GM13976 (cell line): ENCODE measurements at regions not wholly inside any gene's neighbourhood (a gene's known extent, or its start where the extent isn't known, plus 50 kb on each side); places are given as distances from the start of the nearest gene placed in this dataset.

Experiments used
- DNase-seq: peaks from one replicate; pipeline ENCODE4 v3.0.0; 2012; ENCODE audit warnings: low spot score
- in situ Hi-C: fragments of 300-500 bp; cut with MboI; formaldehyde crosslinking; loops from one replicate; pipeline ENCODE4 v1.12.0; 2022; ENCODE audit warnings: low sequenced_read_pairs, mixed read lengths, inconsistent platforms; ENCODE audit not compliant: unreplicated experiment
- TF ChIP-seq, protein P1 (sequence below): IDR thresholded peaks from 2 replicates; pipeline ENCODE4 v1.5.1; 2012; ENCODE audit warnings: borderline replicate concordance, mild to moderate bottlenecking; ENCODE audit not compliant: insufficient read depth; ENCODE audit errors: extremely low read depth, missing control alignments, control extremely low read depth

- TF ChIP-seq, protein P1, sequence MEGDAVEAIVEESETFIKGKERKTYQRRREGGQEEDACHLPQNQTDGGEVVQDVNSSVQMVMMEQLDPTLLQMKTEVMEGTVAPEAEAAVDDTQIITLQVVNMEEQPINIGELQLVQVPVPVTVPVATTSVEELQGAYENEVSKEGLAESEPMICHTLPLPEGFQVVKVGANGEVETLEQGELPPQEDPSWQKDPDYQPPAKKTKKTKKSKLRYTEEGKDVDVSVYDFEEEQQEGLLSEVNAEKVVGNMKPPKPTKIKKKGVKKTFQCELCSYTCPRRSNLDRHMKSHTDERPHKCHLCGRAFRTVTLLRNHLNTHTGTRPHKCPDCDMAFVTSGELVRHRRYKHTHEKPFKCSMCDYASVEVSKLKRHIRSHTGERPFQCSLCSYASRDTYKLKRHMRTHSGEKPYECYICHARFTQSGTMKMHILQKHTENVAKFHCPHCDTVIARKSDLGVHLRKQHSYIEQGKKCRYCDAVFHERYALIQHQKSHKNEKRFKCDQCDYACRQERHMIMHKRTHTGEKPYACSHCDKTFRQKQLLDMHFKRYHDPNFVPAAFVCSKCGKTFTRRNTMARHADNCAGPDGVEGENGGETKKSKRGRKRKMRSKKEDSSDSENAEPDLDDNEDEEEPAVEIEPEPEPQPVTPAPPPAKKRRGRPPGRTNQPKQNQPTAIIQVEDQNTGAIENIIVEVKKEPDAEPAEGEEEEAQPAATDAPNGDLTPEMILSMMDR = no peak
- in situ Hi-C loops = no loop called here
- no peak for DNase-seq
These were observed 166.5 kb upstream of the STS start for GRCh38 chrX:6980981-6981380.

DNA sequence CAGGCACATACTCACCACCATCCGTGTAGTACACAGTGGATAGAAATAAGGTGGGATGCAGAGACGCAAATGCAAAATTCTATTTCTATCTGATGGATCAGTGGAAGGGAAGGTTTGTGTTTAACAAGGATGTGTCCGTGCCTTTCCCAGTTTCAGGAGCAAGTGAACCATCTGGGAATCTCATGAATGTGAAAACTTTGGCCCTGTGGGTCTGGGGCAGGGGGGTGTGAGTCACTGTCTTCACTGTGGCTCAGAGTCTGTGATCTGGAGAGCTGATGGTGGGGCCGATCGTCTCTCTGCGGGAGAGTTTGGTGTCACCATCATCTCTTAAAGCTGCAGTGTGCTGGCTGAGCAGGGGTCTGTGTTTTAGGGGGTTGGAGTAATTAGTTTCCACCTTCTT is 179.3 kb upstream of the STS start:
- in situ Hi-C loops = no loop called here
- TF ChIP-seq, protein P1 = no peak
- no peak for DNase-seq

DNA sequence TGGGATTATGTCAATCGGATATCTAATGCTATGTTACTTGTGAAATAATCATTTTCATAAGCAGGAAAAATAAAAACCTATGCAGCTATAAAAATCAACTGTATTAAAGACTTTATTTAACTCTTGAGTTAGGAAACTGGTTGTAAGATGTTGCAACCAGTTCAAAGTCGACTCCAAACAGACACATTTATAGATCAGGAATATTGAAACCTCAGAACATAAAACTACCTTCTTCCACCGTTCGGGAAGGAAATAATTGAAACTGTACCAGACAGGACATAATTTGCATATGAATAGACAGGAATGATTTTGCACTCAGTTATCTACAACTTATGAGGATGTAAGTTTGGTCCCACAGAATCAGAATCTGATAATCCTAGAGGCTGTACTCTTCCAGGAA is 181.8 kb upstream of the STS start:
- in situ Hi-C loops = no loop called here
- TF ChIP-seq, protein P1 = no peak
- no peak for DNase-seq

DNA sequence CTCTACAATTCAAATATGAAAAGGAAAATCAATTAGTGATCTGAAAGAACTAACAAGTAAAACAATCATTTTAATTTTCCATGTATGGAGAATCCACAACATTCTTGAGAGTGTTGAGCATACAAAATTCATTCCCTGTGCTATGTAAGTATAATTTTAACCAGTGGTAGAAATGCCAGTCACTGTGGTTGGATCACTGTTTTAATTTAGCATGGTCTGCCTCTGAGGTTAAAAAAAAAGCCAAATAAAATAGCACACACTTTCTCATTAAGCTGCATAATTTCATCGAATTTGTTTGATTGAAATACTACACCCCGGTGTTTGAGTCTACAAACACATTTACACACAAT is 185.5 kb upstream of the STS start:
- no peak for DNase-seq
- in situ Hi-C loops = no loop called here
- TF ChIP-seq, protein P1 = no peak

DNA sequence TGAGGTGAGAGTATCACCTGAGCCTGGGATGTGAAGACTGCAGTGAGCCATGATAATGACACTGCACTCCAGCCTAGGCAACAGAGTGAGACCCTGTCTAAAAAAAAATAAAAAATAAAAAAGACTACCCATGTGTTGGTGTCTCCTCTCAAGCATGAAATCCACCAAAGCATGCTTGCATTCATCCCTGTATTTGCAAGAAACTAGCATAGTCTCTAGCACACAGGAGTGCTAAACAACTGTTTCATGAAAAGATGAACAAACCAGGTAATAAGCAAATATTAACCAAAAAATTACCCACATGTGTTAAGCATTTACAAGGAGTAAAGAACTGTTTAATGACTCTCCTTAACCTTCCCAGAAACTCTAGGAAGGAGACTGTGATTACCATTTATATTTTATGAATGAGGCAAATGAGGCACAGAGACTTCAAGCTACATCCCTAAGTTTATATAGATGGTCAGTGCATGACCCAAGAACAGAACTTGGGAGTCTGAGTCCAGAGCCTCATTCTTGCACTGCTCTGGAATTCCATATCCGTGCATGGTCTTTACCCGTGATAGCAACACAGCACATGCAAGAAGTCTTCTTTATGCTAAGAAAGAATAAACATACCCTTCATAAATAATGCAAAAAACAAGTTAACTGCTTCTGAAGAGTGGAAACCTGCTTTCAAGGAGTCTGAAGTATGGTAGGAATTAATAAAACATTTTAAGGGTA is 186.1 kb upstream of the STS start:
- no peak for DNase-seq
- TF ChIP-seq, protein P1 = no peak
- in situ Hi-C loops = no loop called here

GRCh38 chrX:6959006-6959405 is 188.5 kb upstream of the STS start:
- TF ChIP-seq, protein P1 = no peak
- DNase-seq = no peak
- in situ Hi-C loops = no loop called here
